HG03558 (cell line): ENCODE measurements at regions not wholly inside any gene's neighbourhood (a gene's known extent, or its start where the extent isn't known, plus 50 kb on each side); places are given as distances from the start of the nearest gene placed in this dataset.

Experiments used
- ATAC-seq: cut with Tn5 transposase; IDR thresholded peaks from one replicate; pipeline ENCODE4 v1.9.1; 2021; ENCODE audit warnings: moderate number of reproducible peaks; ENCODE audit not compliant: unreplicated experiment; ENCODE audit errors: extremely low read depth

DNA sequence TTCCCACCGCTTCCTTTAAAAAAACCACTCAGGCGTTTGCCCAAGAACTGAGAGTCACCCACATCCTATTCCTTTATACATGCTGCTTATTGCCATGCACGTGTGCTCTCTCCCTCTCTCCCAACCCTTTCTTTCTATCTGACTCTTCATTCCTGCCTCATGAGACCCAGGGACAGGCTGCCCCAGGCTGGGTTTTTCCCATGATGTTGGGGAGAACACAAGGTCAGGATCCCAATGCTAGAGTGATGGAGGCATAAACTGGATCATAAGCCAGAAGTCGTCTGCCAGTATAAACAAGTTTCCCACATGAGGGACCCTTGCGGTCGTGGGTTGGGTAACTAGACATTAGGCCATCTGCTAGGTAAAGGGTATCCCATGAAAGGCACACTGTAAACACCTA, 64.9 kb downstream of the CD2 start:
- no peak for ATAC-seq

DNA sequence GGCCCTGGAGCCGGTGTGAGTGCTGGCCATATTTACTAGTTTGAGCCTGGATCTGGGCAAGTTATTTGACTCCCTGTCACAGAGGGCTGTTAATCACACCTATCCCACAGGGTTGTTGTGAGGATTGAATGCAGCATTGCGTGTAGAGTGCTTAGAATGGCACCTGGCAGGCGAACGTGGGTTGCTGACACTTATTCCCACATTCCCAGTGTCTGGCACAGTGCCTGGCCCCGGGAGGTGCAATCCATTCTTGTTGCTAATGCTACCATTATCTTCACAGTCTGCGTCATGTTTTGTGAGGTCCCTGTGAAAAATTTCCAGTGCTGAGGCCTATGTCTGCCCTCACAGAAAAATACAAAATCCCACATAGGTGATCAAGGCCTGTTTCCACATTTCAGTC, 66.1 kb downstream of the CD2 start:
- no peak for ATAC-seq

DNA sequence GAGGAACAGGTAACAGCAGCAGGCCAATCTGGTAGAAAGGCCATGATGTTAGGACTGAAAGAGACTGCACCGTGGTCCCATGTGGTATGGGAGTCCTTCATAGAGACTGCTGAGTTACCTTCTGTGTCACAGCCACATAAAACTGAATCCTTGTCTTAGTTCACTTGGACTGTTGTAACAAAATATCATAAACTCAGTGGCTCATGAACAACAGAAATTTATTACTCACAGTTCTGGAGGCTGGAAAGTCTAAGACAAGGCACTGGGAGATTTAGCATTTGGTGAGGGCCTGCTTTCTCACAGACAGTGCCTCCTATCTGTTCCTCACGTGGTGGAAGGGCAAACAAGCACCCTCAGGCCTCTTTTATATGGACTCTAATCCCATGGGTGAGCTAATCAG, 67.5 kb downstream of the CD2 start:
- ATAC-seq: no peak

- ATAC-seq: no peak
Measured at GRCh38 chr1:116824631-116825206, 70.5 kb downstream of the CD2 start.

- ATAC-seq: no peak
Measured at GRCh38 chr1:116825207-116825719, 71.0 kb downstream of the CD2 start.

GRCh38 chr1:116825720-116826438, 71.6 kb downstream of the CD2 start:
- no peak for ATAC-seq

DNA sequence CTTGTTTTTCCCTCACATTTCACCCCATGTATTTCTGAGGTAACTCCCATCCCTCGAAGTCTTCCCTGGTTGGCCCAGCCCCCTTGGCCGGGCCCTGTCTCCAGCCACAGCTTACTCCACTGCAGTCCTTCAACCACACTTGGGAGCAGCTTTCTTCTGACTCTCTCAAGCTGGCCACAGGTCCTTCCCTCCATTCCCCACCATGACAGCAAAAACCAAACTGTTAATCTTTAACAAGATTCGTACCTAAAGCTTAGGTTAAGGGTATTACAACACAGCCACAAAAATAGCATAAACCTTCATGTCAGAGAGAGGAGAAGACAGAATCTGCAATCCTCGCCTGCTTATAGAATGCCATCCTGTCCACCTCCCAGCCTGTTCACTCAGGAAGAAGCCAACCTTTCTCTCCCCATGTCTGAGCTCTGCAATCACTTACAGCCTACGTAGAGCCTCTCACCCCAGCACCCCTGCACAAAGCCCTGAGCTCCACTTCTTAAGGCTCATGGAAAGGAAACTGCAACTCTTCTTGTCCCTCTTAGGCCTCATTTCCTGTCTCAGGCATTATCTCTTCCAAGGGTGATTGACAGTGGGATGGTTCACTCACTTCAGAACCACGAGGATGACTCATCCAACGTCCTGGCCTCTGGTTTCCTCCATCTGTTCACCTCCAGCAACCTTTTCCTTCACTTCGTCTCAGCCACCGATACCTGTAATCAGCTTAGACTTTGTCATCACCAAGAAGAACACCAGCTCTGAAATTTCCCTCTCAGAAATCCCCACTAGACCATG, 72.8 kb downstream of the CD2 start:
- ATAC-seq: peak; percentile 72

DNA sequence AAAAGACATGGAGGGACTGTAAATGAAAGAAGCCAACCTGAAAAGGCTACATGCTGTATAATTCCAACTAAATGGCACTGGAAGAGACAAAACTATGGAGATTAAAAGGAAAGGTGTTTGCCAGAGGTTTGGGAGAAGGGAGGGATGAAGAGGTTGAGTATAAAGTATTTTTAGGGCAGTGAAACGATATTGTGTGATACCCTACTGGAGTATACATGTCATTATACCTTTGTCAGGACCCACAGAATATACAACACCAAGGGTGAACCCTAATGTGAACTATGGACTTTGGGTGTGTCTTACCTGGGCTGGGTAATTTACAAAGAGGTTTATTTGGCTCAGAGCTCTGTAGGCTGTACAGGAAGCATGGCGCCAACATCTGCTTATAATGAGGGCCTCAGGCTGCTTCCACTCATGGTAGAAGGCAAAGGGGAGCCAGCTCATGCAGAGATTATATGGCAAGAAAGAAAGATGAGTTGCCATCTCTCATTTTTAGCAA, 73.4 kb downstream of the CD2 start:
- ATAC-seq: no peak

GRCh38 chr1:116832308-116832931, 77.3 kb upstream of the PTGFRN start:
- no peak for ATAC-seq

DNA sequence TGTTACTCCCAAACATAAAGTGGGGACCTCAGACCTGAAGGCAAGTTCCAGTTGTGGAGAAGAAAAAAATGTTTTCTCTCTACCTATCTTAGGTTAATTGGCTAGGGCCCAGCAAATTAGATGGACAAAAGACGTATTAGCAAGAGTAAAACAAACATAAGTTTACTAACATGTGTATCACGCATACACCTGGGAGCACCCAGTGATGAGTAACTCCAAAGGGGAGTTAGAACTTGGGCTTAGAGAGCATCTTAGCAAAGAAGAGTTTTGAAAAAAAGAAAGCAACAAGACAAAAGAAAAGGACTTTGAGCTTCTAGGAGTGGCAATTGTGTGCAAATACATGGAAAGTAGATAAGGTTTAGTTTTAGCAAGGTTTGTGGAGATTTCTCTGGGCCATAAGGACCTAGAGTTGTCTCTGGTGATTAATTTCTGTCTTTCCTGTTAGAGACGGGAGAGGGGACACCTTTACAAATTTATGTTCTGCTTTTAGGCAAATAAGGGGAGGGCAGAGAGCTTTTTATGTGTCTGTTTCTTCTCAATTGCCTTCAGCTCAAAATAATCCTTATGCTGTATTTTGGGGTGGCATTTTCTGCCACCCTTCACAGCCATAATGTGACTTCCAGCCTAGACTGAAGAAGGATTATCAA, 76.7 kb upstream of the PTGFRN start:
- no peak for ATAC-seq

- ATAC-seq: no peak
Measured at GRCh38 chr1:116833718-116834117, 76.0 kb upstream of the PTGFRN start.

DNA sequence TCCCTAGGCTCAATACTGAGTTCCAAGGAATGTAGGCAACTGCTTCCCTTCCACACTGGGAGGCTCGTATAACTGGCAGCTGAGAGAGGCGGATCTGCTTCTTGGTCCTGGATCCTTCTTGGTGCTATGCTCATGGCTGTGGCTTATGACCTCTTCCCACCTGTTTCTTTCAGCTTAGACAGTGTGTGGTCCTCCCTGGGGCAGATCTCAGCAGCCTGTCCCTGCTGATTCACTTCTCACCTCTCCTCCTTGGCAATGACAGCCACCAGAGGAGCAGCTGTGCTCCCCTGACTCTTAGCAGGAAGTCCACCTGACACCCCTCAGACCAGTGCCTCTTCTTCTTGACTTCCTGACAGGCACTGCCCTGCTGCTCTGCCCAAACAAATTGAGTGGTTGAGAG, 75.1 kb upstream of the PTGFRN start:
- no peak for ATAC-seq

DNA sequence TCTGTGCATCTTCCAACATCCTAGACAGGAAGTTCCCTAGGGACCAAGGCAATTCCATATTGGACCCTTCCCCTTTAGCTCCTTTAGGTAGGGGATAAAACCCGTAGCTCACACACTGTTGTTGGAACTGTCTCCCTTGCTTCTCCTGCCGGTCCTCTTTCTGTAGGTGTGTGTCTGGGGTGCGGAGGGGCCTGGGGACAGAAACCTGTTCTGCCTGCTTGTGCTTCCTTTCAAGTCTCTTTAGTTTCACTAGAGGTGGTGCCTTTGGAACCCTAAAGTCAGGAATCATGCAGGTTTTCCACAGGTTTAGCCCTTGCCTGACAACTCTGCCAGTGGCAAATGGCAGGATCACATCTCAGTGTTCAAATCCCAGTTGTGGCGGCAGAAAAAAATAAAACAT, 74.6 kb upstream of the PTGFRN start:
- ATAC-seq: no peak

- ATAC-seq: no peak
Measured at GRCh38 chr1:116836099-116836498, 73.6 kb upstream of the PTGFRN start.

GRCh38 chr1:116841569-116842344, 68.0 kb upstream of the PTGFRN start:
- no peak for ATAC-seq

GRCh38 chr1:116842654-116843053, 67.1 kb upstream of the PTGFRN start:
- ATAC-seq: no peak

- ATAC-seq: no peak
Measured at GRCh38 chr1:116844775-116845174, 64.9 kb upstream of the PTGFRN start.

DNA sequence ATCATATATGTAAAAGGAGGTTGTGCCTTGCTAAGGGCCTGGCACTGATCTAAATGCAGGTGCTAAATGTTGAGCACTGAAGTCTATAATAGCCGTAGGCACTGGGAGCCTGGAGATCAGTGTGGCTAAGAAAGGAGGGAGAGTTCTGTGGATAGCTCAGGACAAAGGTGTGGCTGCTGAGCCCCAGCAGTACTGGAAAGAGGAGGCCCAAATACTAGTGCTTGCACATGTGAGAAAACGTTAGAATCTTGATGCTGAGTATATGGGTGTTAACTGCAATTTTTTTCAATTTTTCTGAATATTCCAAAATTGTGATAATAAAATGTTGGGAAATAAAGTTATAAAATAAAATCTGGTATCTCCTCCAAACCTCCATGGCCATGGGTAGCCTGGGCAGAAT, 62.5 kb upstream of the PTGFRN start:
- no peak for ATAC-seq
